IMR-90 (cell line): ENCODE measurements at regions not wholly inside any gene's neighbourhood (a gene's known extent, or its start where the extent isn't known, plus 50 kb on each side); places are given as distances from the start of the nearest gene placed in this dataset.
A peak's percentile ranks its signal among the peaks of the same experiment; 100 is the strongest.

Experiments used
- ATAC-seq: fragments of 200-7000 bp; cut with Tn5 transposase; 2 replicates; pipeline ENCODE4 v1.9.1; 2020; ENCODE audit warnings: low read depth, mild to moderate bottlenecking, moderate library complexity
- BruUV-seq: library from RNA; stranded (reverse); fragments of 400-500 nt; replicated peaks from 2 replicates; lab custom pipeline; 2021; lab: Mats Ljungman, UMichigan
- CTCF ChIA-PET: fragments of 300-600 bp; formaldehyde crosslinking; extraction: SDS; loops from one replicate; lab custom pipeline; 2021; ENCODE audit warnings: antibody characterized with exemption; lab: Yijun Ruan, JAX
- POLR2A ChIA-PET: fragments of 300-600 bp; sonication (Branson Sonifier 250); formaldehyde crosslinking; loops from one replicate; lab custom pipeline; 2022; ENCODE audit warnings: antibody characterized with exemption; ENCODE audit not compliant: unreplicated experiment; lab: Charles Lee
- DNase-seq: peaks from one replicate; pipeline ENCODE4 v3.0.0; 2013
- H2AFZ ChIP-seq: replicated peaks from 2 replicates; pipeline ENCODE3; 2013; ENCODE audit warnings: low read length, mild to moderate bottlenecking; ENCODE audit not compliant: poor library complexity
- H2AK5ac ChIP-seq: 2 replicates; pipeline ENCODE4 v1.6.1; 2013; ENCODE audit warnings: low read depth, low read length, inconsistent platforms
- H2AK9ac ChIP-seq: replicated peaks from 2 replicates; pipeline ENCODE3; 2013; ENCODE audit warnings: mild to moderate bottlenecking, low read depth, low read length, moderate library complexity; ENCODE audit not compliant: poor library complexity
- H2BK120ac ChIP-seq: 2 replicates; pipeline ENCODE4 v1.6.1; 2013; ENCODE audit warnings: low read depth, low read length, inconsistent platforms
- H2BK15ac ChIP-seq: 3 replicates; pipeline ENCODE4 v1.6.1; 2013; ENCODE audit warnings: low read depth, low read length, inconsistent platforms
- H2BK20ac ChIP-seq: 2 replicates; pipeline ENCODE4 v1.6.1; 2013; ENCODE audit warnings: low read depth, mild to moderate bottlenecking, inconsistent platforms, low read length, moderate library complexity
- H2BK5ac ChIP-seq: 2 replicates; pipeline ENCODE4 v1.6.1; 2013; ENCODE audit warnings: mild to moderate bottlenecking, low read depth, low read length, inconsistent platforms; ENCODE audit not compliant: poor library complexity, severe bottlenecking
- H3K14ac ChIP-seq: replicated peaks from 2 replicates; pipeline ENCODE4 v1.6.1; 2013; ENCODE audit warnings: low read depth, low read length, inconsistent platforms
- H3K18ac ChIP-seq: 2 replicates; pipeline ENCODE4 v1.6.1; 2013; ENCODE audit warnings: low read depth, low read length, control low read depth
- H3K23ac ChIP-seq: 2 replicates; pipeline ENCODE4 v1.6.1; 2013; ENCODE audit warnings: low read depth, low read length, inconsistent platforms
- H3K27ac ChIP-seq: 2 replicates; pipeline ENCODE4 v1.5.1; 2013; ENCODE audit warnings: mild to moderate bottlenecking, control low read depth, low read length; ENCODE audit not compliant: insufficient read depth
- H3K27me3 ChIP-seq: 2 replicates; pipeline ENCODE4 v1.6.1; 2013; ENCODE audit warnings: low read length; ENCODE audit not compliant: control insufficient read depth, insufficient read depth
- H3K36me3 ChIP-seq: 2 replicates; pipeline ENCODE4 v1.6.1; 2013; ENCODE audit warnings: low read length, mixed read lengths; ENCODE audit not compliant: control insufficient read depth, insufficient read depth
- H3K4ac ChIP-seq: 2 replicates; pipeline ENCODE4 v1.6.1; 2013; ENCODE audit warnings: low read depth, low read length, inconsistent platforms
- H3K4me1 ChIP-seq: 2 replicates; pipeline ENCODE4 v1.6.1; 2013; ENCODE audit warnings: low read length, mixed read lengths; ENCODE audit not compliant: control insufficient read depth, insufficient read depth
- H3K4me2 ChIP-seq: 2 replicates; pipeline ENCODE4 v1.6.1; 2013; ENCODE audit warnings: low read depth, mild to moderate bottlenecking, control low read depth, low read length, moderate library complexity
- H3K4me3 ChIP-seq: 2 replicates; pipeline ENCODE4 v1.5.1; 2013; ENCODE audit warnings: low read depth, mild to moderate bottlenecking, control low read depth, low read length, moderate library complexity; ENCODE audit not compliant: insufficient read depth
- H3K56ac ChIP-seq: 2 replicates; pipeline ENCODE4 v1.6.1; 2013; ENCODE audit warnings: low read length, inconsistent platforms; ENCODE audit not compliant: insufficient read depth; ENCODE audit errors: extremely low read depth
- H3K79me1 ChIP-seq, 2 experiments: 2 replicates each; pipeline ENCODE4 v1.6.1; 2013; ENCODE audit warnings: low read length in 2 of 2, inconsistent platforms in 1 of 2, low read depth in 1 of 2
- H3K9ac ChIP-seq: 2 replicates; pipeline ENCODE4 v1.6.1; 2013; ENCODE audit warnings: low read depth, low read length, control low read depth
- H3K9me1 ChIP-seq: 2 replicates; pipeline ENCODE4 v1.6.1; 2013; ENCODE audit warnings: low read length, inconsistent platforms; ENCODE audit not compliant: insufficient read depth
- H3K9me3 ChIP-seq: 2 replicates; pipeline ENCODE4 v1.6.1; 2013; ENCODE audit warnings: low read length; ENCODE audit not compliant: control insufficient read depth, insufficient read depth
- H4K20me1 ChIP-seq: 2 replicates; pipeline ENCODE4 v1.6.1; 2013; ENCODE audit warnings: low read length, inconsistent platforms; ENCODE audit not compliant: insufficient read depth
- H4K5ac ChIP-seq: 2 replicates; pipeline ENCODE4 v1.6.1; 2013; ENCODE audit warnings: mild to moderate bottlenecking, low read depth, low read length, control low read depth
- H4K8ac ChIP-seq, 2 experiments: 2 replicates each; pipeline ENCODE4 v1.6.1; 2013; ENCODE audit warnings: low read depth in 2 of 2, low read length in 2 of 2, control low read depth in 1 of 2, inconsistent platforms in 1 of 2
- H4K91ac ChIP-seq: 2 replicates; pipeline ENCODE4 v1.6.1; 2013; ENCODE audit warnings: low read depth, low read length, inconsistent platforms; ENCODE audit not compliant: insufficient read depth
- CEBPB ChIP-seq: IDR thresholded peaks from 2 replicates; pipeline ENCODE4 v1.6.1; 2012; ENCODE audit warnings: low read depth, low read length, improper control_type of control experiment
- CHD1 ChIP-seq: IDR thresholded peaks from 2 replicates; pipeline ENCODE4 v1.6.1; 2012; ENCODE audit warnings: low read depth, low read length, improper control_type of control experiment
- FOS ChIP-seq: fragments of 150-350 bp; IDR thresholded peaks from 2 replicates; pipeline ENCODE4 v1.6.1; 2016; ENCODE audit warnings: low read depth, low read length
- MAFK ChIP-seq: IDR thresholded peaks from 2 replicates; pipeline ENCODE4 v1.6.1; 2012; ENCODE audit warnings: low read depth, low read length, improper control_type of control experiment
- MAZ ChIP-seq: IDR thresholded peaks from 2 replicates; pipeline ENCODE4 v1.6.1; 2012; ENCODE audit warnings: low read depth, mild to moderate bottlenecking, low read length, improper control_type of control experiment, moderate library complexity, borderline replicate concordance
- MXI1 ChIP-seq: IDR thresholded peaks from 2 replicates; pipeline ENCODE4 v1.6.1; 2012; ENCODE audit warnings: low read depth, mild to moderate bottlenecking, low read length, moderate library complexity, borderline replicate concordance
- NFE2L2 ChIP-seq: fragments of 150-350 bp; IDR thresholded peaks from 2 replicates; pipeline ENCODE4 v1.6.1; 2016; ENCODE audit warnings: low read depth, mild to moderate bottlenecking, low read length
- RCOR1 ChIP-seq: IDR thresholded peaks from 2 replicates; pipeline ENCODE4 v1.6.1; 2012; ENCODE audit warnings: mild to moderate bottlenecking, low read length, improper control_type of control experiment; ENCODE audit not compliant: insufficient replicate concordance
- RFX5 ChIP-seq: IDR thresholded peaks from 2 replicates; pipeline ENCODE4 v1.8.0; 2012; ENCODE audit warnings: low read depth, mild to moderate bottlenecking, low read length, moderate library complexity
- SMC3 ChIP-seq: fragments of 150-350 bp; IDR thresholded peaks from 2 replicates; pipeline ENCODE4 v1.6.1; 2016; ENCODE audit warnings: low read depth, mild to moderate bottlenecking, antibody characterized with exemption, low read length, moderate library complexity
- WGBS, 2 experiments: methylation state at CpG; one replicate each; pipeline versions ENCODE4 v1.1.5 to v1.1.7; 2013; ENCODE audit warnings: missing lambda C conversion rate in 2 of 2; ENCODE audit not compliant: insufficient read length in 1 of 2; ENCODE audit errors: extremely low coverage in 2 of 2; 5-methylcytosine and 5-hydroxymethylcytosine counted together
- dilution Hi-C: fragments of 300-500 bp; cut with HindIII; formaldehyde crosslinking; loops from one replicate; pipeline ENCODE4 v1.14.3; 2018; ENCODE audit warnings: low sequenced_read_pairs; ENCODE audit not compliant: unreplicated experiment
- in situ Hi-C: fragments of 300-500 bp; cut with MboI; formaldehyde crosslinking; loops from 3 replicates; pipeline ENCODE4 v1.14.3; 2019; ENCODE audit warnings: low sequenced_read_pairs, inconsistent platforms, mixed read lengths
- intact Hi-C: fragments of 100-400 bp; cut with micrococcal nuclease; formaldehyde crosslinking; loops from 2 replicates; pipeline ENCODE4 v1.10.0; 2022
- TF ChIP-seq, protein P1 (sequence below): fragments of 150-350 bp; IDR thresholded peaks from 2 replicates; pipeline ENCODE4 v1.6.1; 2016; ENCODE audit warnings: low read depth, mild to moderate bottlenecking, low read length, moderate library complexity, borderline replicate concordance

DNA sequence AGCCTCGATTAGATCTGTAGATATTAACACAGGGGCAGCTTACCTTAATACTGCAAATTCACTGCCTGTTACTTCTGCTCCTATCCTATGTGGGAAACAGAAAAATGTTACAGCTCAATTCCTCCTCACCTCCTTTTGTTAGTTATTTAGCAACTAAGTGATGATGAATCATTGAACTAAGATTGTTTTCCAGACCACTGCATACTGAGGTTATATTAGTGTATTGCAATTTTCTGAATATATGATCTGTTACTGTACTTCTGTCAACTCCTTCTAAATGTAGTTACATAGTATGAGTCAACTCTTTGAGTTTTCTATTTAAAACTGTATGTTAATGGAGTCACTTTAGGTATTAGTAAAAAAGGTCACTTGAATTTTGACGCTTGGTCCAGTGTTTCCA is 331.5 kb upstream of the SLCO3A1 start:
- H2AK9ac ChIP-seq: no peak overlapping the region
- peak overlapping the region; percentile 45 for H2BK5ac ChIP-seq
- H4K20me1 ChIP-seq: no peaks in the 10 kb centered on the region
- intact Hi-C loops: loop anchor here (1.0 to 5.0 kb wide), 3 partner anchors 219 to 560 kb away; no protein-coding TSS in a partner anchor
- no TSS peak for BruUV-seq
- H2AFZ ChIP-seq: no peak overlapping the region
- CTCF ChIA-PET: interaction anchor here (0.6 kb wide), 1 partner anchor 10 kb away, joined by 3 read pairs; no protein-coding TSS in a partner anchor
- H4K8ac ChIP-seq: no peak overlapping the region
- peak; percentile 58 for ATAC-seq
- peaks cover 9% of the 10 kb centered on the region for H3K4me1 ChIP-seq
- WGBS, 2 experiments: 40% methylated on average over 1 of the region's 2 CpGs; no CpG with 5 or more reads in 1 of the 2 experiments
- no peak overlapping the region for H2AK5ac ChIP-seq
- peak overlapping the region; percentile 4; the same call in 1 of the 2 replicates for H3K4ac ChIP-seq
- peak overlapping the region; percentile 85 for H2BK120ac ChIP-seq
- no peaks in the 10 kb centered on the region for H3K36me3 ChIP-seq
- in situ Hi-C loops: no loop called here
- peaks cover 6% of the 10 kb centered on the region for H3K9me1 ChIP-seq
- peak; percentile 82 for DNase-seq
- peak overlapping the region; percentile 16; the same call in 1 of the 2 replicates for H3K4me2 ChIP-seq
- dilution Hi-C loops: no loop called here
- no peak overlapping the region for H3K27ac ChIP-seq
- no peaks in the 10 kb centered on the region for H3K79me1 ChIP-seq
- H4K91ac ChIP-seq: peak overlapping the region; percentile 72; the same call in 1 of the 2 replicates
- H3K9ac ChIP-seq: no peak overlapping the region
- no peaks in the 10 kb centered on the region for H3K9me3 ChIP-seq
- H4K5ac ChIP-seq: no peak overlapping the region
- 0 out of 2 replicates have a peak overlapping the region, but pooled peaks have one; percentile 10 for H3K56ac ChIP-seq
- H3K18ac ChIP-seq: peak overlapping the region; percentile 79; the same call in 1 of the 2 replicates
- H3K4me3 ChIP-seq: no peak overlapping the region
- H2BK20ac ChIP-seq: peak overlapping the region; percentile 66
- 0 out of 2 replicates have a peak overlapping the region, but pooled peaks have one; percentile 17 for H3K14ac ChIP-seq
- no peaks in the 10 kb centered on the region for H3K27me3 ChIP-seq
- 0 out of 3 replicates have a peak overlapping the region, but pooled peaks have one; percentile 73 for H2BK15ac ChIP-seq
- H3K23ac ChIP-seq: no peak overlapping the region
- TF ChIP-seq CEBPB (peak; percentile 85), RCOR1 (no peak), CHD1 (no peak), MXI1 (no peak), MAFK (no peak), MAZ (no peak), FOS (peak; percentile 56), NFE2L2 (no peak), RFX5 (no peak), SMC3 (no peak)
- TF ChIP-seq, protein P1, sequence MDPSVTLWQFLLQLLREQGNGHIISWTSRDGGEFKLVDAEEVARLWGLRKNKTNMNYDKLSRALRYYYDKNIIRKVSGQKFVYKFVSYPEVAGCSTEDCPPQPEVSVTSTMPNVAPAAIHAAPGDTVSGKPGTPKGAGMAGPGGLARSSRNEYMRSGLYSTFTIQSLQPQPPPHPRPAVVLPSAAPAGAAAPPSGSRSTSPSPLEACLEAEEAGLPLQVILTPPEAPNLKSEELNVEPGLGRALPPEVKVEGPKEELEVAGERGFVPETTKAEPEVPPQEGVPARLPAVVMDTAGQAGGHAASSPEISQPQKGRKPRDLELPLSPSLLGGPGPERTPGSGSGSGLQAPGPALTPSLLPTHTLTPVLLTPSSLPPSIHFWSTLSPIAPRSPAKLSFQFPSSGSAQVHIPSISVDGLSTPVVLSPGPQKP: no peak
- POLR2A ChIA-PET: no interaction called here
